Endometrium (tissue), 2 donors: ENCODE measurements at regions not wholly inside any gene's neighbourhood (a gene's known extent, or its start where the extent isn't known, plus 50 kb on each side); places are given as distances from the start of the nearest gene placed in this dataset.

Experiments
- FAIRE-seq: peaks from 2 replicates; lab custom pipeline; 2012; peaks lifted over from hg19 to GRCh38; lab: Jason Lieb, UNC
- donor health status: control.
- donor health status: control.

- FAIRE-seq = no peak
These were observed 56.9 kb downstream of the RDH14 start for GRCh38 chr2:18503376-18504228.

DNA sequence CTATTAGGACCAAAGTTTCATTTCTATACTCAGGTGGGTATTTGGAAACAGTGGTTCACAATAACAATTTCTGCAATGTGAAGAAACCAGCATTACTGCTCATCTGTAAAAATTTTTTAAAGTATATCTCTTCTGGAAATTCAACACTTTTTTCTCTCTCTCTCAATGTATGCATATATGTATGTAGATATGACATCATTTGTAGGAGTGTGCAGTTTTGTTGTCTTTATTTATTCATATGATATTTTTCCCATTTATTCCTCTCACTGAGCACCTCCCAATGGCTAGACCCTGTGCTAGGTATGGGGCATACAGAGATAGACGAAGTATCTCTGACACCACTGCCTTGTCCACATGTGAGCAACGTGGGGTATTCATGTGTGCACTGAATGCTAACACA lies 58.3 kb downstream of the RDH14 start:
- FAIRE-seq = no peak

DNA sequence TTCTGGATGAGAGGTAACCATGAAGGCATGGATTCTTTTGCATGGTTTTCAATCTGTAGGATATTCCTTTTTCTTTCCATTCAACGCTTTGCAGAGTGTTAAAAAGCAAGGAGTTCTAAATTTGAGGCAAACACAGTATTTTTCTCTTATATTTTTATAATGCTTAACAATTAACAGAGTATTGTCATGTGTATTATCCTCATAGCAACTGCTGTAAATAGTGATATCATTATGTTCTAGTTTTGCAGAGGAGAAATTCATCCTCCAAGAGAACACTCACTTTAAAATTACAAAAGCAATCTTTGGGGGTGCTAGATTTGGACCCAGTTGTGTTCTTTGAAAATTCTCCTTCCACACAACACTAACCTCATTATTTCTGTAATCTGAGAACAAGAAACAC lies 58.7 kb downstream of the RDH14 start:
- FAIRE-seq = no peak

DNA sequence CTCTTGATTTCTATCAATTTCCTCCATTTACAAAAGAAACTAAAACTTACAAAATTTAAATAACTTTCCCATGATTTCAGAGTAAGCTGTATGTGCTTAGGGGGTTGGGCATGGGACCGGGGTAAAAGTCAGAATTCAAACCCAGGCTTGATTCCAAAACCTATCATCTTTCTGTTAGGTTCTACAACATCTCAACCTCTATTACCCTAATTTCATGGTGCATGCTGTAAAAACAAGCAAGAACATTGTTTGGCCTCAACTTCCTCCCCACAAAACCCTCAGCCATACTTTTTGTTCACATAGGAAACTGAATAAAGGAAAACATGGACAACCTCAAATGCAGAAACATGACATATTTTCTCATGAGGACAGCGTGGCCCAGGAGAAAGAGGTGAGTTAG lies 59.3 kb downstream of the RDH14 start:
- FAIRE-seq = no peak

DNA sequence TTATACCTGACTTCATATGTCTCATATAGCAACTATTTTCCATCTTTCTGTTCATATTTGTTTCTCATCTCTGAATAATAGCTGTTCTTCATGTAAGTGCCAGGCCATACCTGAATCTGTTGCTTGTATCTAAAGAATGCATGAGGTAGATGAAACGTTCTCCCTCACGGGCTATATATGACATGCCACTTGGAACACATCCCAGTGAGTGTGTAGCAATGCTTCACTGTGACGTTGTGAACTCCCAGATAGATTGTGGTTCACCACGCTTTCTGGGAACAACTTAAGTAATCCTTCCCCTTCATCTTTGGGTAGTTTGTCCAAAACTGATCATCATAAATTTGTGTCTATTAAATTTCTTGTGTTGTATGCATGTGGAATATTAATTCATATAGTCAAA lies 60.1 kb downstream of the RDH14 start:
- FAIRE-seq = no peak

- FAIRE-seq = no peak
These were observed 61.9 kb downstream of the RDH14 start for GRCh38 chr2:18498531-18498930.

DNA sequence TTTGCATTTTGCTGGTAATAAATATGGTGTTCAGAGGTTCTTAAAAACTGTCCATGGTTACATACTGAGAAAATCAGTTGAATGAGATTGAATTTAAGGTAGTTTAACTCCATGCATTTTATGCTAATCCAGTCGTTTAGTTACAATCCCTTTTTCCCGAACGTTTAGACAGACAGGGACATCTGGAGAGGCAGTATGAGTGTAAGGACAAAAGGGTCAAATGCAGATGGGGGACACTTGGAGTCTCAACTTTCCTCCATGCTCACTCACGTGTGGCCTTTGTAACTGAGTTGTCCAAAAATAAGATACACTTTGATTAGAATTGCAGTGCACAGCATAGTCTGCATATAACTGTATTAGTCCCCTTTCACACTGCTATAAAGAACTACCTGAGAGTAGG lies 63.9 kb downstream of the RDH14 start:
- FAIRE-seq = no peak

DNA sequence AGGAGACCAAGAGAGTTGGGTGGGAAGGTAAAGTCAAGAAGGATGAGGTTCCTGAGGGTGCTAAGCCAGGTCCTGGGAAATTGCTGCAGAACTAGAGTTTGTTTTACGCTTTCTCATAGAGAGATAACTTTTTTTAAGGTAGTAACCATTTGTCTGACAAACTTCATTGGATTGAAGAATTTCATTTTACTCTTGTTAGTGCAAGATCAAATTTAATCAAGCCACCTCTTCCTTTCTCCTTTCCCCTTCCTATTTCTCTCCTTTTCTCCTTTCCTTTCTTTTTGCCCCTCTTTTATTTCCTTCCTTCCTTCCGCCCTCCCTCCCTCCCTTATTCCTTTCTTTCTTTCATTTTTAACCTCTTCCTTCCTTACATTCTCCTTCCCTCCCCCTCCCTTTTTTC lies 65.4 kb downstream of the RDH14 start:
- no peak for FAIRE-seq

GRCh38 chr2:18492721-18493120 lies 67.7 kb downstream of the RDH14 start:
- no peak for FAIRE-seq

GRCh38 chr2:18491577-18491976 lies 68.9 kb downstream of the RDH14 start:
- no peak for FAIRE-seq

GRCh38 chr2:18490901-18491300 lies 69.6 kb downstream of the RDH14 start:
- no peak for FAIRE-seq

GRCh38 chr2:18487106-18487913 lies 73.1 kb downstream of the RDH14 start:
- FAIRE-seq = no peak

DNA sequence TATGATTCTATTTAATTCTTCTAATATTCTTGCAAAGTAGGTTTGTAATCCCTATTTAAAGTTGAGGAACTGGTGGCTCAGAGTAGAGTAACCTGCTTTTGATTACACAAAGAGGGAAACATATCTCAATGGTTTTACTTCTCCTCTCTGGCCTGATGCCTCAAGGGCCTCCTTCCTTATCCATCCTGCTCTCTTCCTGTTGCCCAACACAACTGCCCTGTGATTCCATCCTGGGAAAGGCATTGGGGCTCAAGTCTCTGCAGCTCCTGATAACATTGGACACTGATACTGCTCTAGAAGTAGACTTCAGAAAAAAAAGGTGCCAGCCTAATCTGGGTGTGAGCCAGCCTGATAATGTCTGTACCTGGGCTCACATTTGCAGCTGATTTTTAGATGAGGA lies 75.8 kb downstream of the RDH14 start:
- no peak for FAIRE-seq

DNA sequence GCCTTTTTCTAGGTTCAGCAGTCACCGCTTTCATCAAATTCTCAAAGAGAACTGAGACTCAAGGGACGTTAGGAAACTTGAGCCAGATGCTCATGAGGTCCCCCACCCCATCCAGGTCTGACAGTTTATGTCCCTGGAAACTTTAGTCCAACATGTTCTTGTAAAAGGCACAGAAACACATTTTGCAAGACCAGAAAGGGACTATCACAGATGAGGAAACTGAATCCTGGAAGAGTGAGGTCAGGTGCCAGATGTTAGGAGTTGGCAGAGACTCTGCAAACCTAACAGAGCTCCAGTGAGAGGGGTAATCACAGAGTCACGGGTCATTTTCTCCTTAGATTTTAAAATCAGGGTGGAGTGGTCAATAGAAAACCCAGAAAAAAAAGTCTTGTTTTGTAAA lies 76.6 kb downstream of the RDH14 start:
- no peak for FAIRE-seq

GRCh38 chr2:18482666-18483065 lies 77.8 kb downstream of the RDH14 start:
- no peak for FAIRE-seq

DNA sequence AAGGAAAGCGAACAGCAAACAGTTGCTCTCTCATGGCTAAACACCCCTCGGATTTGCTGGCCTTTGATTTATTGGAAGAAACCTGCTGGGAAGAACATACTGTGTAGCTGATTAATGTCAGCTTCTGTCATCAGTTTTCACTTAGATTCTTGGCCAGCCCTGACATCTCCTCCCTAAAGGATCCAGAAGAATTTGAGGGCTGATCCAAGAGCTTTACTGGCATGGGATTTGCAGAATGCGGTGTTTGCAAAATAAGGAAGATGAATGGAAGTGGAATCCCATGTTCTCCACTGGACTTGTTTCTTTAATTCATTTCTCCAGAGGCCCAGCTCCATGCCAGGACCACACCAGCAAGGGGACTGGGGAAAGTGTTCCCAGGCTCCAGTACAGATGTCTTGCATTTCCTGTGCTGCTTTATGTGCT lies 80.5 kb downstream of the RDH14 start:
- no peak for FAIRE-seq

- no peak for FAIRE-seq
These were observed 83.2 kb downstream of the RDH14 start for GRCh38 chr2:18477293-18477692.

- no peak for FAIRE-seq
These were observed 84.0 kb downstream of the RDH14 start for GRCh38 chr2:18476484-18476883.

- FAIRE-seq = no peak
These were observed 84.6 kb downstream of the RDH14 start for GRCh38 chr2:18475884-18476283.

- FAIRE-seq = no peak
These were observed 85.8 kb downstream of the RDH14 start for GRCh38 chr2:18474700-18475099.

DNA sequence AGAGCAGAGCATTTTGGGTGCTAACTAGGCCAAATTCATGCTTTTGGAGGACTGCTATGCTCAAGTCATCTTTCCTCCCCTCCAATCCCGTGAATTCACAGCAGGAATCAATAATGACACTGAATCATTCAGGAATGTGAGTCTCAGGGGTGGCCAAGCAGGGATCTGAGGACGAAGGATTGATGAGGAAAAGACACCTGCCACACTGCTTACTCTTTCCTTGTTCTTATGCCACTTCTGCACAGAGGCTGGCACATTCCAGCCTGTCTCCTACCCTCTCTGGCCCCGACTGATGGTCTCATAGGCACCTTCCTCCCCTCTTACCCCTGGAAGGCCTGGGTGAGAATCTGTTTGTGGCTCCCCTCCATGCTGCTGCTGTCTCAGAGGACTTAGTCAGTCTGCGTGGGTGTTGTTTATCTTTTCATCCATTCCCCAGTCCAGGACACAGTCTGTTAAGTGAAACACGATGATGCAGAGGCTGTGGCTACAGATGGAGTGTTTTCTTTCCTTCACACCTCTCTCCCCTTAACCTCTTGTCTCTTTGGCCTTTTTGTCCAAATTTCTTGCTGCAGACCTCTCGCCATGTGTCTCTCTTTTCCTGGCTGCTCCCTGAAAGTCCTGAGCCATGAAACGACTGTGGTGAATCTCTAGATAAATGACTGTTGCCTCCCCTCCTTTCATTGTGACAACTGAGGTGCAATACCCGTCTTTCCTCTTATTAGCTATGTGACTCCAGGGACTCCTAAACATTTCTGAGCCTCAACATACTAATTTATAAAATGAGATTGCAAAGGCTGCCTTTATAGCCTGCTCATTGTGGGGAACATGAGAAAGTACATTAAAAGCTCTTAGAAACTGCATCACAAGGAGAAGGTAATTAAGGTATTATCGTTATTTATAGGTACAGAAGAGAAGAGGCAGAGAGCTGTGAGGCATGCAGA lies 86.9 kb downstream of the RDH14 start:
- no peak for FAIRE-seq

DNA sequence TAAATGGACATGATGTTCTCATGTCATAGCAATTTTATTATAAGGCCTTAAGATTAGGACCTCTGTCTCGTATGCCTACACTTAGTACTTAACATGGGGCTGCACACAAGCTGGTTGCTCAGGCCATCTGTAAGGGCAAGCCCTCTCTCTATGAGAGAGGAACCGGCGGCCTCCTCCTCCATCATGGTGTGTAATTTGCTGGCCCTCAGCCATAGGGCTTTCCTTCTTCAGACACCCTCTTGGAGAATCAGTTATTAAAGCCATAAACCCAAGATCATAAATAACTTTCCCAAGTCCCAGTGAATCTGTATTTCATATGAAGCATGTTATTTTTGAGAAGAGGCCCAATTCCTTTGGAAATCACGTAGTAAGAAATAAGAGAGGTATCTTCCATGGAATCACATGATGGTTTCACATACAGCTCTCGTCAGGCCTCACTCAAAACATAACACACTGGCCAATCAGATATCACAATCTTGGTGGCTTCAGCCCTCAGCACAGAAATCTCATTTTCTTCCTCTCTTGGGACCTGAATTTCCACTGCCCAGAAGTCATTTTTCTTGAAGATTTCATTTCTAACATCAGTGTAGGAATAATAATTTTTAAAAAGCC lies 92.6 kb downstream of the RDH14 start:
- FAIRE-seq = no peak
